ENCODE measurements at regions not wholly inside any gene's neighbourhood (a gene's known extent, or its start where the extent isn't known, plus 50 kb on each side); places are given as distances from the start of the nearest gene placed in this dataset.

DNA sequence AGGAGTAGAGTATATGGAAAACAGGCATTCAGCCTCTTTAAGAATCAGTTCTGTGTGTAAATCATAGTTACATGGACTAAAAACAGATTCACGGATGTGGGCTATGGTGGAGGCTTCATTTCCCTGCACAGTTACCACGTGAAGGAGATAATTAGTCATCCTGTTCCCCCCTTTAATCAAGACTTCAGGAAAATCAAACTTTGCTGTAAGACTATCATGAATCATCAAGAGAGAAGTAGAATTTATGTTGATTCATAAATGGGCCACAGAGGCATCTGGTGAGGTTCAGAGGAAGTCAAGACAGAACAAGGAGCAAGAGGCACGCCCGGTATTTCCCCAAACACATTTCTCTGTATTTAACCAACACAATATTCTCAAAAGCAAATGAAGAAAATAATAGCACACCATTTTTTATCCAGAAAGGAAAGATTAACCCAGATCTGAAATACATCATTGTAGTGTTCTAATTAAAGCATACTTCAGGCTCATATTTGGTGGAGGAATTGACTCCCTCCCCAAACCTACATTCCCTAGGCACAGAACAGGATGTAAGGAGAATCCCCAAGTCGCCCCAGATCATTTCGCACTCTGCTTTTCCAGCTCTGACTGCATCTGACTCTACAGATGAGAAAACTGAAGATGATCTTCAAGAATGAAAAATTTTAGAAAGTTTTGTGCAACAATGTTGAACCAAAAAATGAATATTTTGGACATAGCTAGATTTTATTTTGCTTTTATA lies 175.8 kb upstream of the GAS1 start:
- H3K9me3 ChIP-seq (ENCODE audit: severe bottlenecking), result no peaks in the 10 kb centered on the region
- no peaks in the 10 kb centered on the region for H3K36me3 ChIP-seq
- no peak for DNase-seq
- no peak overlapping the region for H3K27ac ChIP-seq
- TF ChIP-seq CTCF (IDR thresholded peaks at IDR 0.05; ENCODE audit: low read depth, low read length), result no peak
- H3K27me3 ChIP-seq (ENCODE audit: insufficient read depth, low read depth, severe bottlenecking), result peaks cover 63% of the 10 kb centered on the region
- H3K4me3 ChIP-seq (ENCODE audit: low read depth, low read length), result no peak overlapping the region

DNA sequence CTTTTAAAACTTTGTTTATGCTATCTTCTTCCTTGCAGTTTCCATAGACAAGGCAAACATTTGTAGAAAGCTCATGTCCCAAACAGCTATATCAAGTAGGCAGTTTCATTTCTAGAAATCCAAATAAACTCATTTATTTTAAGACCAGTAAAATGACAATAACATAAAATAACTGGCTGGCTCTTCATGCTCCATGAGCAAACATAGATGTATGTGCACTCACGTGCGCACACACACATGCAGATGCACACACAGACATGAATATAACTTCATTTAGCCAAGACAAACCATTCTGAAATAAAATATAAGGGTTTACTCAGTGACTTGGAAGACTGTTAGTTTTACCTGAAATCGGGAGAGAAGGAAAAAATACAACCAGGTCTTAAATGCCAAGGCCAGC lies 176.5 kb upstream of the GAS1 start:
- Histone ChIP-seq H3K36me3 (no peaks in the 10 kb centered on the region), H3K27ac (no peak overlapping the region), H3K4me3 (ENCODE audit: low read depth, low read length) (no peak overlapping the region), H3K9me3 (ENCODE audit: severe bottlenecking) (no peaks in the 10 kb centered on the region), H3K27me3 (ENCODE audit: insufficient read depth, low read depth, severe bottlenecking) (peaks cover 57% of the 10 kb centered on the region)
- DNase-seq, result no peak
- TF ChIP-seq CTCF (IDR thresholded peaks at IDR 0.05; ENCODE audit: low read depth, low read length), result no peak

GRCh38 chr9:87125819-87126218 lies 178.5 kb upstream of the GAS1 start:
- no peak for TF ChIP-seq CTCF (IDR thresholded peaks at IDR 0.05; ENCODE audit: low read depth, low read length)
- no peaks in the 10 kb centered on the region for H3K9me3 ChIP-seq (ENCODE audit: severe bottlenecking)
- H3K27me3 ChIP-seq (ENCODE audit: insufficient read depth, low read depth, severe bottlenecking), result peaks cover 48% of the 10 kb centered on the region
- no peak for DNase-seq
- H3K4me3 ChIP-seq (ENCODE audit: low read depth, low read length), result no peak overlapping the region
- no peaks in the 10 kb centered on the region for H3K36me3 ChIP-seq
- no peak overlapping the region for H3K27ac ChIP-seq

GRCh38 chr9:87127543-87127942 lies 180.2 kb upstream of the GAS1 start:
- Histone ChIP-seq H3K9me3 (ENCODE audit: severe bottlenecking) (no peaks in the 10 kb centered on the region), H3K27ac (no peak overlapping the region), H3K36me3 (no peaks in the 10 kb centered on the region), H3K27me3 (ENCODE audit: insufficient read depth, low read depth, severe bottlenecking) (peaks cover 42% of the 10 kb centered on the region), H3K4me3 (ENCODE audit: low read depth, low read length) (no peak overlapping the region)
- no peak for TF ChIP-seq CTCF (IDR thresholded peaks at IDR 0.05; ENCODE audit: low read depth, low read length)
- no peak for DNase-seq

- DNase-seq, result no peak
- Histone ChIP-seq H3K4me3 (ENCODE audit: low read depth, low read length) (no peak overlapping the region), H3K36me3 (no peaks in the 10 kb centered on the region), H3K27me3 (ENCODE audit: insufficient read depth, low read depth, severe bottlenecking) (peaks cover 37% of the 10 kb centered on the region), H3K27ac (no peak overlapping the region), H3K9me3 (ENCODE audit: severe bottlenecking) (no peaks in the 10 kb centered on the region)
- TF ChIP-seq CTCF (IDR thresholded peaks at IDR 0.05; ENCODE audit: low read depth, low read length), result no peak
Measured at GRCh38 chr9:87127978-87128614, 180.8 kb upstream of the GAS1 start.
